WTC11 (cell line): ENCODE measurements at regions not wholly inside any gene's neighbourhood (a gene's known extent, or its start where the extent isn't known, plus 50 kb on each side); places are given as distances from the start of the nearest gene placed in this dataset.

ENCODE experiments used
- ATAC-seq: fragments of 200-7000 bp; cut with Tn5 transposase; 2 replicates; pipeline ENCODE4 v1.10.0; 2021; ENCODE audit warnings: mild to moderate bottlenecking, moderate library complexity
- CTCF ChIA-PET: fragments of 300-600 bp; sonication (Branson Sonifier 250); formaldehyde crosslinking; loops from one replicate; lab custom pipeline; 2021; ENCODE audit warnings: antibody characterized with exemption; lab: Charles Lee
- POLR2A ChIA-PET: fragments of 350-600 bp; sonication (Branson Sonifier 250); formaldehyde crosslinking; loops from one replicate; lab custom pipeline; 2021; ENCODE audit warnings: antibody characterized with exemption; lab: Charles Lee
- DNase-seq: peaks from one replicate; pipeline ENCODE4 v3.0.0; 2021; ENCODE audit warnings: low spot score
- H3K27ac Mint-ChIP-seq: 2 replicates; pipeline ENCODE4 v1.8.0; 2021; ENCODE audit warnings: mixed read lengths
- H3K27me3 Mint-ChIP-seq: 2 replicates; pipeline ENCODE4 v1.8.0; 2021; ENCODE audit warnings: low read depth, mild to moderate bottlenecking, moderate library complexity, mixed read lengths
- H3K36me3 Mint-ChIP-seq: 2 replicates; pipeline ENCODE4 v1.8.0; 2021; ENCODE audit warnings: mixed read lengths
- H3K4me1 Mint-ChIP-seq: 2 replicates; pipeline ENCODE4 v1.8.0; 2022; ENCODE audit warnings: mixed read lengths
- H3K4me3 Mint-ChIP-seq: 2 replicates; pipeline ENCODE4 v1.8.0; 2021; ENCODE audit warnings: mild to moderate bottlenecking, moderate library complexity, mixed read lengths
- H3K9me3 Mint-ChIP-seq: 2 replicates; pipeline ENCODE4 v1.8.0; 2021; ENCODE audit warnings: mixed read lengths
- ATF2 ChIP-seq: sonication (generic); formaldehyde crosslinking; IDR thresholded peaks from 2 replicates; pipeline ENCODE4 v1.8.1; 2022; ENCODE audit warnings: low read depth, missing genetic modification reagents, borderline replicate concordance
- ESRRA ChIP-seq: sonication (generic); formaldehyde crosslinking; IDR thresholded peaks from 2 replicates; pipeline ENCODE4 v1.8.1; 2022; ENCODE audit warnings: mild to moderate bottlenecking, missing genetic modification reagents, borderline replicate concordance
- FOXP1 ChIP-seq: sonication (generic); formaldehyde crosslinking; IDR thresholded peaks from 2 replicates; pipeline ENCODE4 v1.8.0; 2022; ENCODE audit warnings: missing genetic modification reagents, mild to moderate bottlenecking, moderate library complexity, borderline replicate concordance
- IRF1 ChIP-seq: sonication (generic); formaldehyde crosslinking; IDR thresholded peaks from 2 replicates; pipeline ENCODE4 v1.8.0; 2023; ENCODE audit warnings: missing genetic modification reagents
- JAZF1 ChIP-seq: fragments of 250-450 bp; sonication (Bioruptor Pico); IDR thresholded peaks from 2 replicates; pipeline ENCODE4 v1.9.0; 2021; ENCODE audit warnings: moderate library complexity, mild to moderate bottlenecking, inconsistent platforms
- JUN ChIP-seq: sonication (generic); formaldehyde crosslinking; IDR thresholded peaks from 2 replicates; pipeline ENCODE4 v1.8.0; 2023; ENCODE audit warnings: mild to moderate bottlenecking, missing genetic modification reagents
- NFYB ChIP-seq: sonication (generic); formaldehyde crosslinking; conservative IDR thresholded peaks from 2 replicates; pipeline ENCODE4 v1.8.0; 2022; ENCODE audit warnings: low read depth, missing genetic modification reagents
- NR1H2 ChIP-seq: sonication (generic); formaldehyde crosslinking; IDR thresholded peaks from 2 replicates; pipeline ENCODE4 v1.9.0; 2021; ENCODE audit warnings: mild to moderate bottlenecking, moderate library complexity, missing genetic modification reagents
- OVOL2 ChIP-seq: fragments of 250-450 bp; sonication (Bioruptor Pico); IDR thresholded peaks from 2 replicates; pipeline ENCODE4 v1.9.0; 2021; ENCODE audit warnings: mild to moderate bottlenecking, borderline replicate concordance
- SOX15 ChIP-seq: fragments of 250-450 bp; sonication (Bioruptor Pico); IDR thresholded peaks from 2 replicates; pipeline ENCODE4 v1.9.0; 2021; ENCODE audit warnings: mild to moderate bottlenecking
- ZNF138 ChIP-seq: sonication (generic); formaldehyde crosslinking; conservative IDR thresholded peaks from 2 replicates; pipeline ENCODE4 v1.8.1; 2022; ENCODE audit warnings: mild to moderate bottlenecking, moderate library complexity, missing genetic modification reagents
- ZNF423 ChIP-seq: fragments of 250-450 bp; sonication (Bioruptor Pico); IDR thresholded peaks from 2 replicates; pipeline ENCODE4 v2.1.2; 2022; ENCODE audit warnings: mild to moderate bottlenecking, moderate library complexity
- ZNF671 ChIP-seq: fragments of 250-450 bp; sonication (Bioruptor Pico); IDR thresholded peaks from 2 replicates; pipeline ENCODE4 v1.8.0; 2021; ENCODE audit warnings: mild to moderate bottlenecking
- TF ChIP-seq, protein P1 (sequence below): sonication (generic); formaldehyde crosslinking; IDR thresholded peaks from 2 replicates; pipeline ENCODE4 v1.8.1; 2023; ENCODE audit warnings: mild to moderate bottlenecking, missing genetic modification reagents, moderate library complexity
- TF ChIP-seq, protein P2 (sequence below): sonication (generic); formaldehyde crosslinking; IDR thresholded peaks from 2 replicates; pipeline ENCODE4 v1.8.1; 2022; ENCODE audit warnings: missing genetic modification reagents, borderline replicate concordance
- TF ChIP-seq, protein P3 (sequence below): fragments of 250-450 bp; sonication (Bioruptor Pico); IDR thresholded peaks from 2 replicates; pipeline ENCODE4 v1.9.0; 2021; ENCODE audit warnings: mild to moderate bottlenecking
- TF ChIP-seq, protein P4 (sequence below): sonication (generic); formaldehyde crosslinking; IDR thresholded peaks from 2 replicates; pipeline ENCODE4 v1.8.1; 2023; ENCODE audit warnings: mild to moderate bottlenecking, missing genetic modification reagents, moderate library complexity
- TF ChIP-seq, protein P5 (sequence below): sonication (generic); formaldehyde crosslinking; IDR thresholded peaks from 2 replicates; pipeline ENCODE4 v1.8.1; 2022; ENCODE audit warnings: mild to moderate bottlenecking, missing genetic modification reagents, moderate library complexity, borderline replicate concordance

DNA sequence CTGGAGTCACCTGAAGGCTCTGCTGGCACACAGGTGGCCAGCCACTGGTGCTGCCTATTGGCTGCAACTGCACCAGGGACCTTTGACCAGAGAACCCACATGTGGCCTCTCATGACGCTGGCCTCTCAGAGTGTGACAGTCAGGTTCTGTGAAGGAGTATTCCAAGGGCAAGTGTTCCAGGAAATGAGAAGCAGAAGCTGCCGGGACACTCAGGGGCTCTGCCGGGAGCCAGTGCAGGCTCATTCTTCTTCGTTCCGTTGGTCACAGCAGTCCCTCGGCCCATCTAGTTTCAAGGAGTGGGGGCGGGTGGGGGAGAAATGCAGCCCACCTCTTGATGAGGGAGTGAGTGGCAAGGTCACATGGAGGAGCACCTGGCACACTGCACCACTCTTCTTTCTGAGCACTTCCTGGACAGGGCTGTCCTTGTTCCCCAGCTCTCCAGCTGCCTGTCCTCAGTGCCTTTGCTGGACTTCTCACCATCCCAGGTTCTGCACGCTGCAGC lies 237.5 kb downstream of the GADD45G start:
- POLR2A ChIA-PET: no interaction called here
- no peak for ATAC-seq
- no peak for DNase-seq
- H3K36me3 Mint-ChIP-seq: no peaks in the 10 kb centered on the region
- TF ChIP-seq SOX15 (CRISPR knock-in tag) (no peak), OVOL2 (CRISPR knock-in tag) (no peak), ZNF138 (CRISPR knock-in tag) (no peak), JAZF1 (CRISPR knock-in tag) (no peak)
- TF ChIP-seq, all 79 proteins: peak for 0
- Mint-ChIP-seq H3K4me1 (peaks cover 47% of the 10 kb centered on the region), H3K4me3 (no peak overlapping the region), H3K27me3 (peaks cover 3% of the 10 kb centered on the region), H3K27ac (no peak overlapping the region), H3K9me3 (peaks cover 4% of the 10 kb centered on the region; the same call in 1 of the 2 replicates)
- CTCF ChIA-PET: interaction anchor here (3.2 kb wide), 1 partner anchor 239 kb away, joined by 14 read pairs; no protein-coding TSS in a partner anchor

DNA sequence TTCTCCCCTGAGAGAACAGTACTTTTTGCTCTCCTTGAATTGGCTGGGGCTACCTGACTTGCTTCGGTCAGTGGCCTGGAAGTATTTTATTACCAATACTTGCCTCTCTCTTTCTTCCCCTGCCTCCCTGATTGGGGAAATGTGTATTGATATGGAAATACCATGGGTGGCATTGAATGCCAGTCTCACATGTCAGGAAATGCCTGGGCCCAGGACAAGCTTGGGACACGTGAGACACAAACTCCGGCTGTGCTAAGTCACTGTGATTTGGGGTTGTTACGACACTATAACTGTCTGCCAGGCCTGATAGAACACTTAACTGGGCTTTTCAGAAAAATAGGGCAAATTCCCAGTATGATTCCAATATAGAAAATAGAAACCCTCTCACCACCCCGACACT lies 238.3 kb downstream of the GADD45G start:
- no peaks in the 10 kb centered on the region for H3K36me3 Mint-ChIP-seq
- POLR2A ChIA-PET: no interaction called here
- no peak for DNase-seq
- H3K9me3 Mint-ChIP-seq: peaks cover 4% of the 10 kb centered on the region; the same call in 1 of the 2 replicates
- H3K27ac Mint-ChIP-seq: no peak overlapping the region; the same call in 1 of the 2 replicates
- no peak overlapping the region for H3K4me3 Mint-ChIP-seq
- TF ChIP-seq, protein P1, sequence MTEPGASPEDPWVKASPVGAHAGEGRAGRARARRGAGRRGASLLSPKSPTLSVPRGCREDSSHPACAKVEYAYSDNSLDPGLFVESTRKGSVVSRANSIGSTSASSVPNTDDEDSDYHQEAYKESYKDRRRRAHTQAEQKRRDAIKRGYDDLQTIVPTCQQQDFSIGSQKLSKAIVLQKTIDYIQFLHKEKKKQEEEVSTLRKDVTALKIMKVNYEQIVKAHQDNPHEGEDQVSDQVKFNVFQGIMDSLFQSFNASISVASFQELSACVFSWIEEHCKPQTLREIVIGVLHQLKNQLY (CRISPR knock-in tag): no peak
- TF ChIP-seq, protein P2, sequence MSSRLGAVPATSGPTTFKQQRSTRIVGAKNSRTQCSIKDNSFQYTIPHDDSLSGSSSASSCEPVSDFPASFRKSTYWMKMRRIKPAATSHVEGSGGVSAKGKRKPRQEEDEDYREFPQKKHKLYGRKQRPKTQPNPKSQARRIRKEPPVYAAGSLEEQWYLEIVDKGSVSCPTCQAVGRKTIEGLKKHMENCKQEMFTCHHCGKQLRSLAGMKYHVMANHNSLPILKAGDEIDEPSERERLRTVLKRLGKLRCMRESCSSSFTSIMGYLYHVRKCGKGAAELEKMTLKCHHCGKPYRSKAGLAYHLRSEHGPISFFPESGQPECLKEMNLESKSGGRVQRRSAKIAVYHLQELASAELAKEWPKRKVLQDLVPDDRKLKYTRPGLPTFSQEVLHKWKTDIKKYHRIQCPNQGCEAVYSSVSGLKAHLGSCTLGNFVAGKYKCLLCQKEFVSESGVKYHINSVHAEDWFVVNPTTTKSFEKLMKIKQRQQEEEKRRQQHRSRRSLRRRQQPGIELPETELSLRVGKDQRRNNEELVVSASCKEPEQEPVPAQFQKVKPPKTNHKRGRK: no peak
- TF ChIP-seq NR1H2 (CRISPR knock-in tag) (no peak), ZNF671 (CRISPR knock-in tag) (no peak), JUN (no peak), OVOL2 (CRISPR knock-in tag) (no peak), ZNF423 (CRISPR knock-in tag) (no peak), ATF2 (no peak), ESRRA (CRISPR knock-in tag) (no peak), FOXP1 (CRISPR knock-in tag) (no peak), NFYB (CRISPR knock-in tag) (no peak), IRF1 (CRISPR knock-in tag) (no peak)
- TF ChIP-seq, protein P3, sequence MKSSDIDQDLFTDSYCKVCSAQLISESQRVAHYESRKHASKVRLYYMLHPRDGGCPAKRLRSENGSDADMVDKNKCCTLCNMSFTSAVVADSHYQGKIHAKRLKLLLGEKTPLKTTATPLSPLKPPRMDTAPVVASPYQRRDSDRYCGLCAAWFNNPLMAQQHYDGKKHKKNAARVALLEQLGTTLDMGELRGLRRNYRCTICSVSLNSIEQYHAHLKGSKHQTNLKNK (CRISPR knock-in tag): no peak
- TF ChIP-seq, protein P4, sequence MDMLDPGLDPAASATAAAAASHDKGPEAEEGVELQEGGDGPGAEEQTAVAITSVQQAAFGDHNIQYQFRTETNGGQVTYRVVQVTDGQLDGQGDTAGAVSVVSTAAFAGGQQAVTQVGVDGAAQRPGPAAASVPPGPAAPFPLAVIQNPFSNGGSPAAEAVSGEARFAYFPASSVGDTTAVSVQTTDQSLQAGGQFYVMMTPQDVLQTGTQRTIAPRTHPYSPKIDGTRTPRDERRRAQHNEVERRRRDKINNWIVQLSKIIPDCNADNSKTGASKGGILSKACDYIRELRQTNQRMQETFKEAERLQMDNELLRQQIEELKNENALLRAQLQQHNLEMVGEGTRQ (CRISPR knock-in tag): no peak
- TF ChIP-seq, protein P5, sequence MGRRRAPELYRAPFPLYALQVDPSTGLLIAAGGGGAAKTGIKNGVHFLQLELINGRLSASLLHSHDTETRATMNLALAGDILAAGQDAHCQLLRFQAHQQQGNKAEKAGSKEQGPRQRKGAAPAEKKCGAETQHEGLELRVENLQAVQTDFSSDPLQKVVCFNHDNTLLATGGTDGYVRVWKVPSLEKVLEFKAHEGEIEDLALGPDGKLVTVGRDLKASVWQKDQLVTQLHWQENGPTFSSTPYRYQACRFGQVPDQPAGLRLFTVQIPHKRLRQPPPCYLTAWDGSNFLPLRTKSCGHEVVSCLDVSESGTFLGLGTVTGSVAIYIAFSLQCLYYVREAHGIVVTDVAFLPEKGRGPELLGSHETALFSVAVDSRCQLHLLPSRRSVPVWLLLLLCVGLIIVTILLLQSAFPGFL (CRISPR knock-in tag): no peak
- TF ChIP-seq, all 79 proteins: peak for 0
- peaks cover 3% of the 10 kb centered on the region for H3K27me3 Mint-ChIP-seq
- CTCF ChIA-PET: no interaction called here
- ATAC-seq: no peak
- peaks cover 40% of the 10 kb centered on the region for H3K4me1 Mint-ChIP-seq
